GM21723 (cell line): ENCODE measurements at regions not wholly inside any gene's neighbourhood (a gene's known extent, or its start where the extent isn't known, plus 50 kb on each side); places are given as distances from the start of the nearest gene placed in this dataset.
"Not testable (repeated sequence)": the region's sequence is repeated elsewhere in the genome, so short reads cannot be mapped to it uniquely, and the experiment has no call there.

Source experiments
- ATAC-seq: cut with Tn5 transposase; IDR thresholded peaks from one replicate; pipeline ENCODE4 v1.9.1; 2021; ENCODE audit warnings: mild to moderate bottlenecking, moderate library complexity; ENCODE audit not compliant: unreplicated experiment

DNA sequence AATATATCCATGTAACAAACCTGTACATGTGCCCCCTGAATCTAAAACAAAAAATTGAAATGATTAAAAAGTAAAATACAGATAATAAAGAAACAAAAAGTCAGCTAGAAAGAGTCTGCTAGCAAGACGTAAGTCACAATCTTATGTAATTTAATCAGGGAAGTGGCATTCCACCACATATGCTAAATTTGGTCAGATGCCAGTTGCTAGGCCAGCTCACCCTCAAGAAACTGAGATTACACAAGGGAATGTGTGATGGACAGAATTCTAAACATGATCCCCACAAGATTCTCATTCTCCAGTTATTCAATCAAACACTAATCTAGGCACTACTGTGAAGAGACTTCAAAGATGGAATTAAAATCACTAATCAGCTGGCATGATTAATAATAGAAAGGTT lies 689.3 kb downstream of the CENPC start:
- no peak for ATAC-seq

- no peak for ATAC-seq
Observed at GRCh38 chr4:66853845-66854244, 691.5 kb downstream of the CENPC start.

- no peak for ATAC-seq
Observed at GRCh38 chr4:66852843-66853242, 692.5 kb downstream of the CENPC start.

DNA sequence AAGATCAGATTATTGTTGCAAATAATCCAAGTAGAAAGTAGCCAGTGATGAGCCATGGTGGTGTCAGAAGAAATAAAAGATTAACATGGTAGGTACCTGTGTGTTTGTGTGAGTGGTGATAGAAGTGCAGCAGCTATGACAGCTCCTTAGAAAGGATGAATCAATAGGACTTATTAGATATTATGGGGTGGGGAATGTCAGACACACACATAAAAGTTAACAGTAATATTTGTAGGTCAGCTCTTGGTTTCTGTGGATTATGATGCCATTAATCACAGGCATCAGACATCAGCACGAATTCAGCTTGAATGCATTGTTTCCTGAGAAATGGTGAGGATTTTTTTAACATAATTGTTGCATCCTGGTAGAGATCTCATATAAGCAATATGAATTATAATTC lies 695.7 kb downstream of the CENPC start:
- no peak for ATAC-seq

- no peak for ATAC-seq
Observed at GRCh38 chr4:66842724-66843088, 702.6 kb downstream of the CENPC start.

DNA sequence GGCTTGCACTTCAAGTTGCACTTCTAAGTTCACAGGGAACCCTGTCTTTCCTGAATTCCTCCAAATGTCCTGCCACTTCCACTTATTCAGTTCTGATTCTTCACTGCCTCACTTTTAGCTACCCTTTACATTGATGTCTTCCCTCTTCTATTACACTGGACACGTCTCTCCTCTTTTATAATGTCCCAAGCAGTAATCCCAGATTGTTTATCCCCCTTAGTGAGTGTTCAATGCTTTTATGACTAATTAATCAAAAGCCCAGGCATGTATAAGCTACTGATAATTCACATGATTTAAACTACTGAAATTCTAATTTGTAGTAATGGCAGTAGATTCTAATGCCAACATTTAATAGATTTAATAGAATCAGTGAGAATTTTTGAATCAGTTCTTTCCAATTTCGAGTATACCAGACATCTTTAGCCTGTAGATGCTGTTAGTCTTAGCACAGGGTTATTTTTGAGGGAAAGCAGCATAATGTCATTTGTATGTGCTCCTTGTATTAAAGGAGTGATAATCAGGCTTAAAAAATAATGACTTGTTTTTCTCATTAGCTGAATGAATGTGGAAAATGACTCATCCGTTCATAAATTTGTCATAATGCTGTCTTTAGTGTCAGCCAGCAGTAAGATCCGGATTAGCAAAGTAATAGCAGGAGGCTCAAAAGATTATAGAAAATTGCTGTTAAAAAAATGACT lies 703.1 kb downstream of the CENPC start:
- ATAC-seq: no peak

DNA sequence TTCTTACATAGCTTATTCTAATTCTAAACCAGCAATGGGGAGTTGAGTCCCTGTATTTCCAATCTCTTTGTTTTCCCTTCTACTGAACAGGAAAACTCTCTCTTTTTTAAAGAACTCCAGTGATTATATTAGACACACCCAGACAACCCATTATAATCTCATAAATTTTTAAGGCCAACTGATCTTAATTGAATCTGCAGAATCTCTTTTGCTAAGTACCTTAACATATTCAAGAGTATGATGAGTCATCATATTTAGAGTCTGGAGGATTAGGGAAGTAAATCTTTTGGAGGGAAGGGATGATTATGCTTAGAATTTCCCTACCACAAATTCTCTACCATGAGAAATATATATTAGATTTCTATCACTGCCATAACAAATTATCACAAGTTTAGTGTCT lies 705.1 kb downstream of the CENPC start:
- no peak for ATAC-seq

DNA sequence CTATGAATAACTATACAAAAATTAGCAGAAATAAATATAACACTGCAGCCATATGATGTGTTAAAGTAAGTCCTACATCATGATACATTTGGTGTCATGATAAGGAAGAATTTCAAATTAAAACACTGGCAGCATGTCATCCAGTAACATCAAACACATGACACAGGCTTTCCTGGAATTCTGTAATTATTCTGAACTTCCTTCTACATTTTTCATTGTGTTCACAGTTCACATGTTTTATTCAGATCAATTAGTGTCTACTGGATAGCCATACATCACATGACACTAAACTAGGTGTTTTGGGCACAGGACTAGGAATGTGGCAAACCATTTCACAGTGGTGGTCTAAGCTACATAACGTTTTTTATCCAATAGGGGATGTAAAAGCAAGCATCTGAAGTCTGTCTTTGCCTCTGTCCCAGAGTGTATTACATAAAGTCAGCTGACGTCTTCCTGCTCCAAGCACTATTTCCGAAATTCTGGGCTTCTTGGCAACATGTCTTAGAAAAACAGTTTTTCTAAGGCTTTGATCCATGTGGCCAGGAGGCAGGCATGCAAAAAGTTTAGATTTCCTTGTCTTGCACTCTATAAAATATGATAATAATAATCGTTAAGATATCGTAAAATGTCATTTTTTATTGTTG lies 707.9 kb downstream of the CENPC start:
- no peak for ATAC-seq

- no peak for ATAC-seq
Observed at GRCh38 chr4:66829310-66829709, 716.0 kb downstream of the CENPC start.

DNA sequence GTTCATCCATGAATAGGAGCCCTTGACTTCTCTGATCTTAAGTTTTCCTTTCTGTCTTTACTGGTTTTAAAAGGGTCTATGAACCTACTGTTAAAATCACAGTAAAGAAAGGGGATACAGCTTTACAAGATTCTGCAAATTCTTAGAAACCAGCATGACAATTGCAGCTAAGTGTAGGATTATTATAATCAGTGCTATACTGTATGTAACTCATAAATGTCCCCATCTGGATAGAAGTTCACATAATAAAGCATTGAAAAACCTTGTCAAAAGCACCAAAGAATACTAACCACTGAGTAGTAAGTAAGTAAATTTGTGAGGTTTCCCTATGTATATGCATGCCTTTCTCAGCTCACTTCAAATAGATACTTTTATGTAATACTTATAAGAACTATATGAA lies 724.6 kb downstream of the CENPC start:
- no peak for ATAC-seq

DNA sequence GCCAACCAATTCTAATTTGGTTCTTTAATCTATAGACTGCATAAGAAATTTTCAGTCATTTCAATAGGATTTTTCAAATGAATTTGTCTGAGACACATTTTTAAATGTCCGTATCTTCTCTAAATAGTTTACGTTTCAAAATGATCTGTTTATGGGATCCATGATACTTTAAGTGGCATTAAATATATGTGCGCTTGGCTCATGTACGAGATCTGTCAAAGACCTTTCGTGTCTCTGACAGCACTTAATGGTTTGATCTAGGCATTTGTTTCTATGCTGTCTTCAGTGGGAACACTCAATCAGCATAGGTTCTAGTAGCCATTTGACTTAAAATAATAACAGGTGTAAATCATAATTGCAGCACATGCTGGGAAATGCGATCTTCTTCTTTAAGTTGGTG lies 731.0 kb downstream of the CENPC start:
- ATAC-seq: no peak

DNA sequence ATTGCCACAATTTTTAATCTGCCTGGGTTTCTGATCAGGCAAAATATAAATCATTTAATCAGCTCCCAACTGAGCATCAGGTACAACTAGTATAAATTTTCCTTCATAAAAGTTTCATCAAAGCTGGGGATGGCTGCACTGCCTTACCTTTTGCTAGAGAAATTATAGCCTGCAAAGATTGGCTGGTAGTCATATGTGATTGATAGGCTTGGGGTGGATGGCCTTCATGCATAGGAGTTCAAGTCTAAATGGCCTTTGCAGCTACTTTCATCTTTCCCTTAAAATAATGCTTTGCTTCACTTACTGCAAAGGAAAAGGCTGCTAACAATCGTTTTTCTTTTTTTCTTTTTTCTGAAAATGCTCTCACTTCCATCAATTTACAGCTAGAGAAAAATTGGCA lies 739.7 kb downstream of the CENPC start:
- no peak for ATAC-seq

- ATAC-seq: no peak
Observed at GRCh38 chr4:66804979-66805378, 740.3 kb downstream of the CENPC start.

- no peak for ATAC-seq
Observed at GRCh38 chr4:66797608-66798007, 747.7 kb downstream of the CENPC start.

DNA sequence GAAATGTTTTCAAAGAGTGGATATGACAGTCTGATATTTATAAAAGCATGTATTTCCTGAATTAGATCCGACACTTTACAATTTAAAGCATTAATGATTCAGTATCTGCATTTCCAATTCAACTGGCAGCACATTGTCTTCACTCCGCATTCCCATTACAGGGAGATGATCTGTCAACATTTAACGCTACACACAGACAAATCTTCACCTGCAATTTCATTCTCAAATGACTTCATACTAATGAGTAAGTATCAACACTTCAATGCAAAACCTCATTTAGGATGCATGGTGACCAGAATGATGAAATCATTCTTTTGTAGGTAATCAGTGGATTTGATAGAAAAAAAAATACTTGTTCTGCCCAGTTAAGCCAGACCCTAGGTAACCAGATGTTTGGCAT lies 749.6 kb downstream of the CENPC start:
- ATAC-seq: no peak

DNA sequence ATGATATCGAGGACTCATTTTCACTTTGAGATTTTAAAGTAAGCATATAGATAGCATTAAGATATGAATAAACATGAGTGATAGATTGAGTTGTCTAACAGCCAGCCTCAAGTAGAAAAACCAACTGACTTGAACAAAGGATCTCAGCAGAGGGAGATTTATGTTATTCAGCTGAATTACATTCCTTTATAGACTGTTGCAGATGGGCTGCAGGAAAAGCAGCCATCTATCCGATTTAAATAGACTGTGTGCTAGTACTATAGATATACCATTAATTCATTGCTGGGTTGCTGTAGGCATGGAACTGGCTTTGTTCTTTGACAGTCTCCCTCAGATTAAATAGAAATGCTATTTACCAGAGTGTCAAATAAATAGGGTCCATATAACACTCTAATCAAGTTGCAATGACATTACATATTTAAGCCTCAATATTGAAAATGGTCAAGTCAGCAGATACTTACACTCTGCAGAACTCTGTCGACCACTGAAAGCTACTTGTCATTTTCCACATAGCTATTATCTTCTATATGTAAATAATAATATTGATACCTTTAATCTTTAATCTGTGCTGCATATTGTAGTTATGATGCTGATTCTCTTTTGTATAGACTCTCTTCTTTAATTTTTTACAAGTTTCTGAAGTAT lies 750.8 kb downstream of the CENPC start:
- no peak for ATAC-seq

DNA sequence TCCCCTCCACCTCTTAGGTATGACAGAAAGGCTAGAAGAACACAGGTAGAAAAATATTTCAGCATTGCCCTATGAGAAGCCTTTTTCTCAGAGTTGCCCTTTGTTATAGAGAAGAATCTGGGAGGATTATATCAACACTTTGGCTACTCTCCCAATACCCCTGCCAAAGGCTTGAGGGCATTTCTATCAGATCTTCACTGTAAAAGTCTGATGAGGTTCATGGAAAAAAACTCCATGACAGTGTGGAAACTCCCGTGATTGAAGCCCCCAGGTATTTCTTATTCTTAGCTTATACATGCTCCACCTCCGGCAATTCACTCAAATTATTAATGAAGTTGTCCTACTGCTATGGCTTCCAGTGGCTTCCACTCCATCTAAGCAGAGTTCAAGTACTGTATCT lies 753.6 kb downstream of the CENPC start:
- no peak for ATAC-seq

- no peak for ATAC-seq
Observed at GRCh38 chr4:66785479-66785878, 759.8 kb downstream of the CENPC start.

DNA sequence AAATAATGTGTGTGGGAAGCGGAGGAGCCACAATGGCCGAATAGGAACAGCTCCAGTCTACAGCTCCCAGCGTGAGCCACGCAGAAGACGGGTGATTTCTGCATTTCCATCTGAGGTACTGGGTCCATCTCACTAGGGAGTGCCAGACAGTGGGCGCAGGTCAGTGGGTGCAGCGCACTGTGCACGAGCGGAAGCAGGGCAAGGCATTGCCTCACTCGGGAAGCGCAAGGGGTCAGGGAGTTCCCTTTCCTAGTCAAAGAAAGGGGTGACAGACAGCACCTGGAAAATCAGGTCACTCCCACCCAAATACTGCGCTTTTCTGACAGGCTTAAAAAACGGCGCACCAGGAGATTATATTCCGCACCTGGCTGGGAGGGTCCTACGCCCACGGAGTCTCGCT lies 762.6 kb downstream of the CENPC start:
- ATAC-seq: not testable (repeated sequence)

DNA sequence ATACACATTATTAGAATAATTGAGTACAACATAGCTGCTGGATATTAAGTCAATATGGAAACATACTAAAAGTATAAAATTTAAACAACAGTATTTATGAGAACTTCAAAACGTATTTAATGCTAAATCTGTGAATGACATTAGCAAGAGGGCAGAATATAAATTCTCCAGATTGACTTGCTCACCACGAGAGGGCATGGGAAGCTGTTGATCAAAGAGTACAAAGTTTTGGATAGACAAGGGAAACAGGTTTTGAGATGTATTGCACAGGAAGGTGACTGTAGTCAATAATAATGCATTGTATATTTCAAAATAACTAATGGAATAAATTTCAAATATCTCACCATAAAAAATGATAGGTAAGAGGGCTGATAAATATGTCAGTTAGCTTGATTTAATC lies 768.2 kb downstream of the CENPC start:
- ATAC-seq: no peak

GRCh38 chr4:66769441-66769840 lies 775.9 kb downstream of the CENPC start:
- ATAC-seq: no peak

DNA sequence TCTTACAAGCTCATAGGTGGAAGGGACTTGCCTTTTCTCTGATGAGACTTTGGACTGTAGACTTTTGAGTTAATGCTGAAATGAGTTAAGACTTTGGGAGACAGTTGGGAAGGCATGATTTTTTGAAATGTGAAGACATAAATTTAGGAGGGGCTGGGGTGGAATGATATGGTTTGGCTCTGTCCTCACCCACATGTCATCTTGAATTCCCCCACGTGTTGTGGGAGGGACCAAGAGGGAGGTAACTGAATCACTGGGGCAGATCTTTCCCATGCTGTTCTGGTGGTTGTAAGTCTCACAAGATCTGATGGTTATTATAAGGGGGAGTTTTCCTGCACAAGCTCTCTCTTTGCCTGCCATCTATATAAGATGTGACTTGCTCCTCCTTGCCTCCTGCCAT lies 777.9 kb downstream of the CENPC start:
- ATAC-seq: no peak
